ENCODE measurements at regions not wholly inside any gene's neighbourhood (a gene's known extent, or its start where the extent isn't known, plus 50 kb on each side); places are given as distances from the start of the nearest gene placed in this dataset.

DNA sequence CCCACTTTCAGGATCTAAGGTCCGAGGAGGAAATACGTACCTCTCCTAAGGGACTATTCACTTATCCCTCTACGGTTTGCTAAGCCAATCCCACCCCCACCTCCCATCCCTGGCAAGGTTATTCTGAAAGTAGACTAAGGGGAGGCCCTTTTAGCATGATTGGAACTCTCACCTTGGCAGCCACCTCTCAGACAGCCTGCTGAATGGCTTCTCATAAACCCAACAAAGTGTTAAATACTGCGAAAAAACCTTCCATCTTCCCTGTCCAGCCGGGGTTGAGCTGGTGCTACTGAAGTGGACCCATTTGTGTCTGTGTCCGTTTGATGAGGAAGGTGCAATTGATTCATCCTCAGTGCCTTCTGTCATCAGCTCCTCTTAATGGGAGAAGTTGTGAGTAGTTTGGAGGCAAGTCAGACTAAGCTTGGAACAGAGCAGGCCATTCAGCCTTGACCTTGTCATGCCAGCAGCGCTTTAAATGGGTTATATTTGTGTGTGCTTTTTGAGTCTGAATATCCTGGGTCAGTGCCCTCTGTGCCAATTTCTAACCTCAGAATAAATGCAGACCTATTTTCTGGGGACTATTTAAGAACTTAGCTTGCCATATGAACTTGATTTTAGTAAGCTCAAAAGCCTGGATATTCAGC is 476.3 kb upstream of the ZNF608 start:
- ATAC-seq, result peak in 1 of 4 donors; percentile 55
- Histone ChIP-seq H3K4me1 (no peaks in the 10 kb centered on the region), H3K9me3 (peaks cover 0 to 11% (median 0%) of the 10 kb centered on the region in 12 donors), H3K27me3 (no peaks in the 10 kb centered on the region), H3K36me3 (no peaks in the 10 kb centered on the region), H3K27ac (no peak overlapping the region), H3K4me3 (no peak overlapping the region)
- intact Hi-C loops (cut with DNase I), result no loop called here
- 63 to 69% (median 65%) methylated on average over 7 of the region's 7 CpGs for whole genome bisulfite sequencing, 4 donors
- DNase-seq, result no peak
- TF ChIP-seq, protein P1, sequence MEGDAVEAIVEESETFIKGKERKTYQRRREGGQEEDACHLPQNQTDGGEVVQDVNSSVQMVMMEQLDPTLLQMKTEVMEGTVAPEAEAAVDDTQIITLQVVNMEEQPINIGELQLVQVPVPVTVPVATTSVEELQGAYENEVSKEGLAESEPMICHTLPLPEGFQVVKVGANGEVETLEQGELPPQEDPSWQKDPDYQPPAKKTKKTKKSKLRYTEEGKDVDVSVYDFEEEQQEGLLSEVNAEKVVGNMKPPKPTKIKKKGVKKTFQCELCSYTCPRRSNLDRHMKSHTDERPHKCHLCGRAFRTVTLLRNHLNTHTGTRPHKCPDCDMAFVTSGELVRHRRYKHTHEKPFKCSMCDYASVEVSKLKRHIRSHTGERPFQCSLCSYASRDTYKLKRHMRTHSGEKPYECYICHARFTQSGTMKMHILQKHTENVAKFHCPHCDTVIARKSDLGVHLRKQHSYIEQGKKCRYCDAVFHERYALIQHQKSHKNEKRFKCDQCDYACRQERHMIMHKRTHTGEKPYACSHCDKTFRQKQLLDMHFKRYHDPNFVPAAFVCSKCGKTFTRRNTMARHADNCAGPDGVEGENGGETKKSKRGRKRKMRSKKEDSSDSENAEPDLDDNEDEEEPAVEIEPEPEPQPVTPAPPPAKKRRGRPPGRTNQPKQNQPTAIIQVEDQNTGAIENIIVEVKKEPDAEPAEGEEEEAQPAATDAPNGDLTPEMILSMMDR (IDR thresholded peaks at IDR 0.05), result no peak
- TF ChIP-seq POLR2A (IDR thresholded peaks at IDR 0.05), result no peak

DNA sequence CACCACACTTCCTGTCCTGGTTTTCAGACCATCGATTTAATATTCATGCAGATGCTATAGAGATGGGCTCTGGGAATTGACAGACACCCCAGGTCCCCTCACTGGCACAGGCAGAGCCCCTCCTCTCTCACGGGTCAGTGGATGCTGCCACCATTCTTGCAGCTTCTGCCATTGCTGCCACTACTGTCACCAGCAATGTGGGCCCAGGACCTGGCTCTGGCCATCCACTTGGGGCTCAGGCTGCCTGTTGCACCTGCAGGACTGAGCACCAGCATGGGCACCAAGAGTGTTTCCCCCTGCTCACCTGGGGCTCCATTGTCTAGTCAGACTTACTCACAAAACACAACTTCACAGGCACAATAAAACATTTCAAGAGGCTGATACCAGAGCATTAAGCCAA is 479.0 kb upstream of the ZNF608 start:
- WGBS, 4 donors, result 37 to 85% (median 39%) methylated on average over 2 of the region's 2 CpGs
- H3K4me1 ChIP-seq, result no peaks in the 10 kb centered on the region
- no peak overlapping the region for H3K4me3 ChIP-seq
- H3K36me3 ChIP-seq, result no peaks in the 10 kb centered on the region
- no peak overlapping the region for H3K27ac ChIP-seq
- ATAC-seq, result no peak
- DNase-seq, result no peak
- intact Hi-C loops (cut with DNase I), result no loop called here
- no peaks in the 10 kb centered on the region for H3K9me3 ChIP-seq
- no peak for TF ChIP-seq POLR2A (IDR thresholded peaks at IDR 0.05)
- TF ChIP-seq, protein P1 (IDR thresholded peaks at IDR 0.05), result no peak
- H3K27me3 ChIP-seq, result no peaks in the 10 kb centered on the region

DNA sequence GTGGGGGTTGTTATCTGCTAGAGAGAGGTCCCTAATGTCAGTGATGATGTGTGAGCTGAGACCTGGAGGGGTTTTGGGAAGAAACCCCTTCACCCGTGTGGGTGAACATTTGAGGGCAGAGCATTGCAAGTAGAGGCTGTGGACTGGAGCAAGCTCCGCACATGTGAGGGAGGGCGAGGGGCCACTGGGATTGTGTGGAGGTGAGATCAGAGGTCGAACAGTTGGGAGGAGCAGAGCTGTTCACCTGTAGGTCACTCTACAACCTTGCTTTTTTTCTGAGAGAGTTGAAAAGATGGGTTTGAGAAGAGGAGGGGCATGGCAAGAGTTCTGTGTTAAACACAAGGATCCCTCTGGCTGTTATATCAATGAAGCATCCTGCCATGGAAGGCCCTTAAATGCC is 480.4 kb upstream of the ZNF608 start:
- no peaks in the 10 kb centered on the region for H3K27me3 ChIP-seq
- no peak overlapping the region for H3K4me3 ChIP-seq
- no peaks in the 10 kb centered on the region for H3K9me3 ChIP-seq
- no peak overlapping the region for H3K27ac ChIP-seq
- no peaks in the 10 kb centered on the region for H3K36me3 ChIP-seq
- TF ChIP-seq, protein P1 (IDR thresholded peaks at IDR 0.05), result no peak
- no peak for TF ChIP-seq POLR2A (IDR thresholded peaks at IDR 0.05)
- no peaks in the 10 kb centered on the region for H3K4me1 ChIP-seq
- DNase-seq (peak in 1 of 5 donors; percentile 49), ATAC-seq (no peak)
- 95 to 98% (median 96%) methylated on average over 4 of the region's 4 CpGs for WGBS, 4 donors
- intact Hi-C loops (cut with DNase I), result no loop called here

DNA sequence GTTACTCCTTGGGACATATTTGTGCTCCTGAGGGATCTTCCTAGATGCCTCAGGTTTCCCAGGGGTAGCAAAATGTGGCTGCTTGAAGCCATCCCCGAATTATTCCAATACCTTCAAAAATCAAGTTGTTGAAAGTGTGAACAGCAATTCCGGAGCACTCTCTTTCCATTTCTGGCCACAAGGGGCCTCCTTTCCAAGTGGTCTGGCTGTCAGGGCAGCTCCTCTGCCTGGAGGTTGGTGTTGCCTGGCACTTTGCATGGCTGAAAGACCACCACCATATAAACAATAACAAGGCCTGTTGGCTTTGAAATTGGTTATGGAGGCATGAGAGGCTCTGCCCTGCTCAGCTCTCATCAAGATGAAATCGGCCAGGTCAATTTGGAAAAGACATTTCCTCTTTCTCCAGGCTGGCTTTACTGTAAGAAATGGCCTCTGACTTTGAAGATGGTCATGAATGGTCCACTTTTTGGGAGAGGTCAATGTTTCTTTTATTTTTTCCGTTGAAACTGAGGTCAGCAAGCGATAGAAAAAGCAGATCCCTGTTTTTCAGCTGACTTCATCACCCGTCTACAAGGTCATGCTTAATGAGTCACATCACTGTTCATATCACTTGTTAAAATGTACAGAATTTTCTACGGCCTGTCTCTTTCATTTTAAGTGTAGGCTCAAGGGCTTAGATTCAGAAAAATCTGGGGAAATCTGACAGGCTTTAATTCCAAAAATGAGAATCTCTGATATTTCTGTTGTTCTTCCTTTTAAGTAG is 481.1 kb upstream of the ZNF608 start:
- H3K27ac ChIP-seq, result no peak overlapping the region
- WGBS, 4 donors, result 75 to 87% (median 81%) methylated on average over 7 of the region's 7 CpGs
- peak in 1 of 5 donors; percentile 25 for DNase-seq

More for the DNA sequence above, 481.1 kb upstream of the ZNF608 start:
- intact Hi-C loops (cut with DNase I), result no loop called here
- no peaks in the 10 kb centered on the region for H3K9me3 ChIP-seq
- TF ChIP-seq POLR2A (IDR thresholded peaks at IDR 0.05), result no peak
- TF ChIP-seq, protein P1 (IDR thresholded peaks at IDR 0.05), result peak in 10 of 12 donors; percentile 28 to 54 (median 38)
- ATAC-seq, result peak in 1 of 4 donors; percentile 29
- H3K36me3 ChIP-seq, result no peaks in the 10 kb centered on the region
- H3K27me3 ChIP-seq, result no peaks in the 10 kb centered on the region
- H3K4me1 ChIP-seq, result peaks cover 0 to 2% (median 0%) of the 10 kb centered on the region in 12 donors
- no peak overlapping the region for H3K4me3 ChIP-seq
